Pons (tissue), 1 donor: ENCODE measurements at regions not wholly inside any gene's neighbourhood (a gene's known extent, or its start where the extent isn't known, plus 50 kb on each side); places are given as distances from the start of the nearest gene placed in this dataset.
"Not testable (repeated sequence)": the region's sequence is repeated elsewhere in the genome, so short reads cannot be mapped to it uniquely, and the experiment has no call there.

ENCODE experiments used
- DNase-seq: peaks from one replicate; pipeline ENCODE4 v3.0.0-alpha.2; 2016; ENCODE audit warnings: low spot score

DNA sequence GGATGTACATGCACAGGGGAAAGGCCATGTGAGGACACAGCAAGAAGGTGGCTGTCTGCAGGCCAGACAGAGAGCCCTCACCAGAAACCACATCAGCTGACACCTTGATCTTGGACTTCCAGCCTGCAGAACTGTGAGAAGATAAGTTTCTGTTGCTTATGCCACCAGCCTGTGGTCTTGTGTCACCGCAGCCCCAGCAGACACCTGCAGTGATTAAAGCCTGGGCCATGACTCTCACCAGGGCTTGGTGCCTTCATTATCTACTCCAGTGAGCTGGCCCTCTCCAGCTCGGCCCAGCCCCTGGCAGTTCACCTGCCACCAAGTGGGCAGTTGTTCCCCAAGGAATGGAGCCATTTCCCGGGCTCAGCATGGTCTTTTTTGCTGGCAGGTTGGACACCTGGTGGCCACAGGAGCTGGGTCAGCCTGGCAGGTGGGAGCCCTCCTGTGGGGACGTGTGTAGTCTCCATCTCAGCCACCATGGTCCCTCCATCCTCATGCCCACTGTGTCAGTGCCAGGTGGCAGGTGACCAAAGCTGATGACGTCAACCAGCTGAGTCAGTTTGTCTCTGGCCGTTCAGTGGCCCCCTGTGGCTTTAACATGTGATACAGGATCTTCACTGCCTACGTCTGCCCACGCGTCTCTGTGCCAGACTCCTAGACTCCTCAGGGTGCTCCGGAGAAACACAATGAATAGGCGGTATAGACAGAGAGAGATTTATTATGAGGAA, 99.9 kb upstream of the PPP1R26 start:
- DNase-seq = no peak

GRCh38 chr9:135380311-135380960, 99.1 kb upstream of the PPP1R26 start:
- DNase-seq = no peak

GRCh38 chr9:135381762-135382310, 97.7 kb upstream of the PPP1R26 start:
- DNase-seq = no peak

DNA sequence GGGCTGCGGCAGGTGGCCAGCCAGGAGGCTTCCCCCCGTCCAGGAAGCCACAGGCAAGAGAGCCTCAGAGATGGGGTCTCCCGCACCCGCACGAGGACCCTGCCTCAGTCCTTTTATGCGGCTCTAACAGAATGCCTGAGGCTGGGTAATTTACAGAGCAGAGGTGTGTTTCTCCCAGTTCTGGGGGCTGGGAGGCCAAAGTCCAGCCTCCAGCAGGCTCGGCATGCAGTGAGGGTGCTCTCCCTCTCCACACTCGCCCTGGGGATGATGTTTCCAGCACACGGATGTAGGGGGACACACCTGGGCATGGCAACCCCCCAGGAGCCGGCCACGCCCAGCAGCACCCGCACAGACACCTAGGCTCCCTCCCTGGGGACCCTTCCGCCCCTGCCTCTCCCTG, 95.4 kb upstream of the PPP1R26 start:
- DNase-seq = no peak

GRCh38 chr9:135384815-135385405, 94.7 kb upstream of the PPP1R26 start:
- not testable (repeated sequence) for DNase-seq

- no peak for DNase-seq
Observed at GRCh38 chr9:135385793-135386192, 93.8 kb upstream of the PPP1R26 start.

- no peak for DNase-seq
Observed at GRCh38 chr9:135387976-135388375, 91.6 kb upstream of the PPP1R26 start.

DNA sequence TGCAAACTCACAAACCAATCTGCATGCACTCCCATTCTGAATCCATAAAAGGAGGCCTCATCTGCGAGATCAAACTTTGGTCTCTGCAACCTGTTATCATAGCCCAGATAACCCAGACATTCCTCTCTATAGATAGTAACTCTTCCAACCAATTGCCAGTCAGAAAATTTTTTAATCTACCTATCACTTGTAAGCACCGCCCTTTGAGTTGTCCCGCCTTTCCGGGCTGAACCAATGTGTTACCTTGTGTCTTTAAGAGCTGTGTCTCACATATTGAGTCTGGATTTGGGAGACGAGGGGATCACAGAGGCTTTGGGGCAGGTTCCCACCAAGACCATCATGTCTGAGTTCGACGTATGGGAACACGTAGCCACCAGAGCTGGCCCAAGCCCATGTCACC, 91.1 kb upstream of the PPP1R26 start:
- no peak for DNase-seq

DNA sequence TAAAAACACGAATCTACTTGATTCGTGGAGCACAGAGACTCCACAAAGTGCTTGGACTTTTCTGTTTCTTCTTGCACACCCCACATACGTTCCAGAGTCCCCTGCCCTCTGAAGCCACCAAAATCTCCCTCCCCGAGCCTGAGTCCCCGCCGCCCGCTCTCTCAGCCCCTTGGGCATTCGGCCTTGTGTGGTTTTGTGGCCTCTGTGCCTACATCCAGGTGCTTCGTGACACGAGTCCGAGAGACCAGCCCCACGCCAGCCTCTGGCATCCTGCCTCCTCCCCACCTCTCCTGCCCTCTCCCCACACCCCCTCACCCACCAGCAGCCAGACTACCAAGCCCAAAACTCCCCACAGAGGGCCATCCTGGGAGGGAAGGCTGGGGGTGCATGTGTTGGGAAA, 87.8 kb upstream of the PPP1R26 start:
- no peak for DNase-seq

DNA sequence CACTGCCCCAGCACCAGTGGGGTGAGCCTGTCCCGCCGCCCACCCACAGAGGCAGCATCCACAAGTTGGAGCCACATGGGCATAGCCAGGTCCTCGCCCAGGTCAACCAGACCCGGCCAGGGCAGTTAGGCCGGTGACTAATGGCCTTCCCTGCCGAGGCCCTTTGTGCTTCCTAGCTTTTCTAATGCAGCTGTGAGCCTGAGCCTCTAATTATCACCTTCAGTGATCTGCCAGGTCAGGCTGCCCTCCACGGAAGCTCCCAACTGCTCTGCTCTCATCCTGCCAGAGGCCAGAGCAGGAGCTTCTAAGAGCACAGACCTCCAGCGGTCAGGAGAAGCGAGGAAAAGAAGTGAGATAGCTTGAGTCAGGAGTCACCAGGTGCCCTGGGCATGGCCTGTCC, 87.1 kb upstream of the PPP1R26 start:
- DNase-seq = no peak

GRCh38 chr9:135394131-135394530, 85.5 kb upstream of the PPP1R26 start:
- DNase-seq = no peak

DNA sequence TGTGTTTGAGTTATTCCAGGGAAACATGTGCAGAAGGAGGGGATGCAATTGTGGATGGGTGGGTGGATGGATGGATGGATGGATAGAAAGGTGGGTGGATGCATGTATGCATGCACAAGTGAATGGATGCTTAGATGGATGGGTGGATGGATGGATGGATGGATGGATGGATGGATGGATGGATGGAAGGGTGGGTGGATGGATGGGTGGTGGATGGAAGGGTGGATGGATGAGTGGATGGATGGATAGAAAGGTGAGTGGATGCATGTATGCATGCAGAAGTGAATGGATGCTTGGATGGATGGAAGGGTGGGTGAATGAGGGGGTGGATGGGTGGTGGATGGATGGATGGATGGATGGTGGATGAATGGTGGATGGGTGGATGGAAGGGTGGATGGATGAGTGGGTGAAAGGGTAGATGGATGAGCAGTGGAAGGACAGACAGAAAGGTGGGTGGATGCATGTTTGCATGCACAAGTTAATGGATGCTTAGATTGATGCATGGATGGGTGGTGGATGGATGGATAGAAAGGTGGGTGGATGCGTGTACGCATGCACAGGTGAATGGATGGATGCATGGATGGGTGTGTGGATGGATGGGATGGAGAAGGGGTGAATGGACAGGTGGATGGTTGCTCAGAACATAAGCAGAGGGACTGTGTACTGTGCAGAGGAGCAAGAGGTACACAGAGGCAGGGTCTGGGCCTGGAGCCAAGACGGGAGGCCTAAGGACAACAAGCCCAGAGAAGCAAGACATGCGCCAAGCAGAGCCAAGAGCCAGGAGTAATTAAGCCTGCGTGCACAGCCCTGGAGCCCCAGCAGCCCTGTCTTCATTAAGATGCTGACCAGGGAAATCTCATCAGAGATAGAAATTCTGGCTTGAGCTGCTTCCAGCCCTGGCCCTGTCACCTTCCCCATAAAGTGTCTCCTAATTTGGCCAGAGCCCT, 84.6 kb upstream of the PPP1R26 start:
- DNase-seq = no peak

DNA sequence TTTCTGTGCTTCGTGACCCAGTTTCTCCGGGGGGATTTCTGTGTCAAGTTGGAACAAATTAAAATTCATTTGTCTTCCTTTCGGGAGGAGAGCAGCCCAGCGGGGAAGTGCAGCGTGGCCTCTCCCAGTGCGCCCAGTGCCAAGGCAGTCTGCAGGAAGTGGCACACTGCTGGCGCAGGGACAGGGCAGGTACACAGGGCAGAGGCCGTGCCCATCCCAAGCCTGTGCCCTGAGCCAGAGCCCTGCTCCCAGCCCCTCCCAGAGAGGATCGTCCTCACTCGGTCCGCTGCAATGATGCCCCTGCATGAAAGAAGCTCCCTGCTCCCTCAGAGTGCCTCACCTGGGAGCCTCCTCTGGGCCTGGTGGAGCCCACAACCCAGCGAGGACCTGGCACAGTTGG, 82.4 kb upstream of the PPP1R26 start:
- DNase-seq = no peak

- no peak for DNase-seq
Observed at GRCh38 chr9:135399000-135399649, 80.5 kb upstream of the PPP1R26 start.

GRCh38 chr9:135400496-135400895, 79.1 kb upstream of the PPP1R26 start:
- DNase-seq = no peak

DNA sequence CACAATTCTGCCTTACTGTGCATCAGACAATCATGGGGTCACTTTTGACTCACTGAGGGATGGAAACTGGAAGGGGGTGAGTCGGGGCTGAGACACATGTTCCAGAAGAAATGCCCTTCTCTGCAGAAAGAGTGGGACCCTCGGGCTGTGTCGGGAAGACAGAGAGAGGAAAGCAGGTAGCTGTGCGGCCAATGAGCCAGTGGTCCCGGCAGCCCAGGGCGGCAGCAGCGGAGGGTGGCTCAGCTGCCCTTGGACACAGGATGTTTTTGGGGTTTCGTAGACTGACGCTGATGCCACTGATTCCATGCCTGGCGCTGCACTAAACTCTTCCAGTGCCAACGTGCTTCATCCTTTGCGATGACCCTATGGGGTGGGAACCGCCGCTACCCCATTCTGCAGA, 78.4 kb upstream of the PPP1R26 start:
- DNase-seq = no peak

- DNase-seq = no peak
Observed at GRCh38 chr9:135402048-135402738, 77.4 kb upstream of the PPP1R26 start.

DNA sequence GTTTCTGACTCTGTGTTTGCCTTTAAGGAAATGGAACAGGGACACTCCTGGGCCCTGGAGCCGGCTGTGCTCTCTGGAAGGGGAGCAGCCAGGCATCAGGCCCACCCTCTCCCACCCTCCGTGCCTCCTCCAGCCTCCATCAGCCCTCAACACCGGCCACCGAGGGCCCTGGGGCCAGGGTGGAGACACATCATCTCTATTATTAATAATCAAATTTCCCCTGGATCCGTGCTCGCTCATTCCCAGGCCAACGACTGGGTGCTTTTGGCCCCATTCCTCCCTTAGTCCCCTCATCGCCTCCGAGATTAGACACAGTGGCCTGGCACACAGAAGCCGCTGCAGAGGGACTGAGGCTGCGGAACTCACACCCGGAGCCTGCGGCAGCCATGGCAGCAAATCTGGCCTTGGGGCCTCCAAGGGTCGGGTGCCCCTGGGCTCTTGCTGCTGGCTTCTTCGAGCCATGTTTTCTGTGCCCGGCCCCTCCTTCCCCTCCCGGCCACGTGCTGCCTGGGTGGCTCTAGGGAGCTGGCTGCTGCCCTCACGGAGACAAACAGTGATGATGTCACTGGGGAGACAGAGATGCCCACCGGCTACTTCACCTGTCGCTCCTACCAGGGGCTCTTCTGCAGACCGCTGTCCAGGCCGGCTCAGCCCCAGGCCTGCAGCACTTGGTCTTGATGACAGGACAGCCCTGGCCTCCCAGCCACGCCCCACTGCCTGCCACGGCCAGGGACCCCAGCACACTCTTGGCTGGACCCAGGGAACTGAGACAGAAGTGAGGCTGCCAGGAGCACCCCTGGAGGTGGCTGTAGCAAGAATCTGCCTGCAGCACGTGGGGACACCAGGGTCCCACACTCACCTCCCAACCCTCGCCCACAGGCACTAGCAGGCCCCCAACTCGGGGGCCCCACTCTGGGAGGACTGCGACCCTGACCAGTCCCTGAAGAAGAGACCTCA, 76.6 kb upstream of the PPP1R26 start:
- no peak for DNase-seq

GRCh38 chr9:135403733-135404450, 75.7 kb upstream of the PPP1R26 start:
- no peak for DNase-seq
